HG03025 (cell line): ENCODE measurements at regions not wholly inside any gene's neighbourhood (a gene's known extent, or its start where the extent isn't known, plus 50 kb on each side); places are given as distances from the start of the nearest gene placed in this dataset.

Source experiments
- ATAC-seq: cut with Tn5 transposase; IDR thresholded peaks from one replicate; pipeline ENCODE4 v1.9.1; 2021; ENCODE audit warnings: mild to moderate bottlenecking, moderate library complexity; ENCODE audit not compliant: unreplicated experiment, low FRiP score

GRCh38 chr6:140052736-140053729 is 678.6 kb upstream of the CITED2 start:
- no peak for ATAC-seq

GRCh38 chr6:140051521-140052512 is 677.4 kb upstream of the CITED2 start:
- ATAC-seq, result no peak

- no peak for ATAC-seq
Observed at GRCh38 chr6:140050101-140050995, 675.9 kb upstream of the CITED2 start.

- ATAC-seq, result no peak
Observed at GRCh38 chr6:140049251-140049650, 674.8 kb upstream of the CITED2 start.

GRCh38 chr6:140048202-140048790 is 673.8 kb upstream of the CITED2 start:
- no peak for ATAC-seq

GRCh38 chr6:140047321-140047720 is 672.9 kb upstream of the CITED2 start:
- no peak for ATAC-seq

- no peak for ATAC-seq
Observed at GRCh38 chr6:140046016-140046632, 671.7 kb upstream of the CITED2 start.

GRCh38 chr6:140045116-140045515 is 670.7 kb upstream of the CITED2 start:
- no peak for ATAC-seq

- ATAC-seq, result no peak
Observed at GRCh38 chr6:140044626-140045025, 670.2 kb upstream of the CITED2 start.

- ATAC-seq, result no peak
Observed at GRCh38 chr6:140043762-140044378, 669.4 kb upstream of the CITED2 start.

- no peak for ATAC-seq
Observed at GRCh38 chr6:140043357-140043756, 668.9 kb upstream of the CITED2 start.

GRCh38 chr6:140041571-140042332 is 667.3 kb upstream of the CITED2 start:
- no peak for ATAC-seq

- no peak for ATAC-seq
Observed at GRCh38 chr6:140041056-140041455, 666.6 kb upstream of the CITED2 start.

- peak; percentile 70 for ATAC-seq
Observed at GRCh38 chr6:140040396-140040795, 665.9 kb upstream of the CITED2 start.

- no peak for ATAC-seq
Observed at GRCh38 chr6:140039364-140039763, 664.9 kb upstream of the CITED2 start.

- no peak for ATAC-seq
Observed at GRCh38 chr6:140036196-140036595, 661.7 kb upstream of the CITED2 start.

- ATAC-seq, result no peak
Observed at GRCh38 chr6:140032189-140032588, 657.7 kb upstream of the CITED2 start.

GRCh38 chr6:140029551-140029950 is 655.1 kb upstream of the CITED2 start:
- ATAC-seq, result no peak
